DND-41 (cell line): ENCODE measurements at regions not wholly inside any gene's neighbourhood (a gene's known extent, or its start where the extent isn't known, plus 50 kb on each side); places are given as distances from the start of the nearest gene placed in this dataset.

ENCODE experiments used
- ATAC-seq: fragments of 200-7000 bp; cut with Tn5 transposase; 3 replicates; pipeline ENCODE4 v1.9.1; 2021; ENCODE audit warnings: low read depth; ENCODE audit not compliant: insufficient read depth
- DNase-seq: peaks from one replicate; pipeline ENCODE4 v3.0.0-alpha.2; 2020
- H2AFZ ChIP-seq: 2 replicates; pipeline ENCODE4 v1.6.0; 2012; ENCODE audit warnings: low read depth, low read length
- H3K27ac ChIP-seq: 2 replicates; pipeline ENCODE4 v1.5.1; 2012; ENCODE audit warnings: low read length, inconsistent platforms
- H3K27me3 ChIP-seq: fragments of 200-600 bp; sonication (generic); 2 replicates; pipeline ENCODE4 v1.6.0; 2012; ENCODE audit warnings: low read length, mild to moderate bottlenecking, inconsistent platforms; ENCODE audit not compliant: insufficient read depth, poor library complexity
- H3K36me3 ChIP-seq: 2 replicates; pipeline ENCODE4 v1.5.1; 2012; ENCODE audit warnings: low read length, inconsistent platforms; ENCODE audit not compliant: insufficient read depth
- H3K4me1 ChIP-seq: 2 replicates; pipeline ENCODE4 v1.5.1; 2012; ENCODE audit warnings: mild to moderate bottlenecking, low read length; ENCODE audit not compliant: insufficient read depth
- H3K4me2 ChIP-seq: 2 replicates; pipeline ENCODE4 v1.6.0; 2012; ENCODE audit warnings: mild to moderate bottlenecking, moderate library complexity, low read length, inconsistent platforms; ENCODE audit not compliant: insufficient read depth
- H3K4me3 ChIP-seq, 2 experiments: fragments of 200-600 bp in 1 of 2; shearing (Covaris generic) in 1 of 2; 2 replicates each; pipeline ENCODE4 v1.5.1; 2012 to 2016; ENCODE audit warnings: inconsistent platforms in 2 of 2, low read length in 2 of 2, mild to moderate bottlenecking in 2 of 2, low read depth in 1 of 2, moderate library complexity in 1 of 2
- H3K79me2 ChIP-seq: 2 replicates; pipeline ENCODE4 v1.6.0; 2012; ENCODE audit warnings: low read length, inconsistent platforms; ENCODE audit not compliant: insufficient read depth
- H3K9ac ChIP-seq: 2 replicates; pipeline ENCODE4 v1.6.0; 2012; ENCODE audit warnings: low read depth, mild to moderate bottlenecking, inconsistent platforms, low read length, moderate library complexity
- H3K9me3 ChIP-seq: 2 replicates; pipeline ENCODE4 v1.5.1; 2012; ENCODE audit warnings: low read length, moderate library complexity, mild to moderate bottlenecking, inconsistent platforms; ENCODE audit not compliant: insufficient read depth, severe bottlenecking
- H4K20me1 ChIP-seq: 2 replicates; pipeline ENCODE4 v1.6.0; 2012; ENCODE audit warnings: low read length; ENCODE audit not compliant: insufficient read depth
- EZH2 ChIP-seq: IDR thresholded peaks from 3 replicates; pipeline ENCODE4 v1.6.1; 2012; ENCODE audit warnings: borderline replicate concordance, low read depth, mild to moderate bottlenecking, moderate library complexity, low read length, inconsistent platforms; ENCODE audit not compliant: severe bottlenecking
- TF ChIP-seq, protein P1 (sequence below): IDR thresholded peaks from 2 replicates; pipeline ENCODE4 v1.5.1; 2012; ENCODE audit warnings: borderline replicate concordance, low read length, moderate library complexity, mild to moderate bottlenecking; ENCODE audit not compliant: poor library complexity, severe bottlenecking; ENCODE audit errors: extremely low read depth

GRCh38 chr15:38665586-38666305 is 101.1 kb upstream of the RASGRP1 start:
- Histone ChIP-seq H3K9me3 (no peaks in the 10 kb centered on the region), H3K36me3 (no peaks in the 10 kb centered on the region), H3K27me3 (no peaks in the 10 kb centered on the region), H2AFZ (no peak overlapping the region), H3K27ac (no peak overlapping the region), H3K9ac (no peak overlapping the region), H3K79me2 (no peaks in the 10 kb centered on the region), H3K4me2 (no peak overlapping the region), H4K20me1 (no peaks in the 10 kb centered on the region), H3K4me3 (no peak overlapping the region), H3K4me1 (peaks cover 26% of the 10 kb centered on the region)
- no peak for ATAC-seq
- DNase-seq = no peak
- TF ChIP-seq EZH2 = no peak
- TF ChIP-seq, protein P1, sequence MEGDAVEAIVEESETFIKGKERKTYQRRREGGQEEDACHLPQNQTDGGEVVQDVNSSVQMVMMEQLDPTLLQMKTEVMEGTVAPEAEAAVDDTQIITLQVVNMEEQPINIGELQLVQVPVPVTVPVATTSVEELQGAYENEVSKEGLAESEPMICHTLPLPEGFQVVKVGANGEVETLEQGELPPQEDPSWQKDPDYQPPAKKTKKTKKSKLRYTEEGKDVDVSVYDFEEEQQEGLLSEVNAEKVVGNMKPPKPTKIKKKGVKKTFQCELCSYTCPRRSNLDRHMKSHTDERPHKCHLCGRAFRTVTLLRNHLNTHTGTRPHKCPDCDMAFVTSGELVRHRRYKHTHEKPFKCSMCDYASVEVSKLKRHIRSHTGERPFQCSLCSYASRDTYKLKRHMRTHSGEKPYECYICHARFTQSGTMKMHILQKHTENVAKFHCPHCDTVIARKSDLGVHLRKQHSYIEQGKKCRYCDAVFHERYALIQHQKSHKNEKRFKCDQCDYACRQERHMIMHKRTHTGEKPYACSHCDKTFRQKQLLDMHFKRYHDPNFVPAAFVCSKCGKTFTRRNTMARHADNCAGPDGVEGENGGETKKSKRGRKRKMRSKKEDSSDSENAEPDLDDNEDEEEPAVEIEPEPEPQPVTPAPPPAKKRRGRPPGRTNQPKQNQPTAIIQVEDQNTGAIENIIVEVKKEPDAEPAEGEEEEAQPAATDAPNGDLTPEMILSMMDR = no peak

DNA sequence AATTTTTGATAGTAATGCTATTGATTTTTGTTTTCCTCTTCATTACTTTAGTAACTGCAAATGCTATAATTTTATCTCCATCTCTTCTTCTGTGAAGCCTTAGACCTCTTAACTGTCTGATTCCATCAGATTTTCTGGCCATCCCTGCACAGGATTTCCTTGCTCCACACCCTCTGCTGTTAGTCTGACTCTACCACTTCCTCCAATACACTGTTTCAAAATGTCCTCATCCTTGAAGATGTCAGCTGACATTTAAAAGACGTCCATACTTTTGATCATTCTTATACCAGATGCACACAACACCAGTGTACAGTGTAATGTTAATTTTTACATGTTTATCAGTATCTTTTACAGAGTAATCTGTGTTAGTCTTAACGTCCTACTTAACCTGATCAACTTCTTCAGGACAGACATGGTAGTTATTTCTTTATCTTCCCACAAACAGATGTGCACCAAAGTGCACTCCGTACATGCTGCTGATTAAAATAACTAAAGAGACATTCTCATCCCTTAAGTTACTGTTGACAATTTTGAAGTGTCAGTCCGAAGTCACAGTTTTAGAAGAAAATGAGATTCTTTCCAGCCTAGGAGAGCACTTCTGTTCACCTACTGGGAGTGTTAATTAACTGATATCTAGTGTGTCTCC is 102.4 kb upstream of the RASGRP1 start:
- H3K79me2 ChIP-seq = no peaks in the 10 kb centered on the region
- H3K36me3 ChIP-seq = no peaks in the 10 kb centered on the region
- H3K9ac ChIP-seq = no peak overlapping the region
- no peaks in the 10 kb centered on the region for H3K27me3 ChIP-seq
- ATAC-seq = 0 out of 3 replicates have a peak, but pooled peaks have one; percentile 42
- H3K27ac ChIP-seq = no peak overlapping the region; the same call in 1 of the 2 replicates
- H3K4me1 ChIP-seq = peaks cover 31% of the 10 kb centered on the region
- H2AFZ ChIP-seq = peak overlapping the region; percentile 26; the same call in 1 of the 2 replicates
- no peak overlapping the region for H3K4me2 ChIP-seq
- TF ChIP-seq, protein P1 = no peak
- no peak for TF ChIP-seq EZH2
- H4K20me1 ChIP-seq = no peaks in the 10 kb centered on the region
- no peak overlapping the region for H3K4me3 ChIP-seq
- H3K9me3 ChIP-seq = no peaks in the 10 kb centered on the region
- DNase-seq = no peak

- H3K4me1 ChIP-seq = peaks cover 31% of the 10 kb centered on the region
- H4K20me1 ChIP-seq = no peaks in the 10 kb centered on the region
- no peak overlapping the region for H3K4me3 ChIP-seq
- no peak overlapping the region; the same call in 1 of the 2 replicates for H3K27ac ChIP-seq
- ATAC-seq (no peak), DNase-seq (no peak)
- no peak overlapping the region for H3K4me2 ChIP-seq
- H3K9ac ChIP-seq = no peak overlapping the region
- H3K27me3 ChIP-seq = no peaks in the 10 kb centered on the region
- TF ChIP-seq, protein P1 = no peak
- TF ChIP-seq EZH2 = no peak
- H3K36me3 ChIP-seq = no peaks in the 10 kb centered on the region
- no peaks in the 10 kb centered on the region for H3K79me2 ChIP-seq
- no peaks in the 10 kb centered on the region for H3K9me3 ChIP-seq
- H2AFZ ChIP-seq = peak overlapping the region; percentile 34; the same call in 1 of the 2 replicates
Observed at GRCh38 chr15:38667890-38668850, 103.6 kb upstream of the RASGRP1 start.
